Glutamatergic neuron (in vitro differentiated cells): ENCODE measurements at regions not wholly inside any gene's neighbourhood (a gene's known extent, or its start where the extent isn't known, plus 50 kb on each side); places are given as distances from the start of the nearest gene placed in this dataset.

Experiments
- DNase-seq: peaks from one replicate; pipeline ENCODE4 v3.0.0; 2022
- H3K27ac Mint-ChIP-seq: one replicate; pipeline ENCODE4 v1.8.0; 2020; ENCODE audit warnings: mild to moderate bottlenecking, mixed read lengths, inconsistent platforms; ENCODE audit not compliant: unreplicated experiment
- H3K27me3 Mint-ChIP-seq: one replicate; pipeline ENCODE4 v1.8.0; 2020; ENCODE audit warnings: mild to moderate bottlenecking, moderate library complexity, mixed read lengths, inconsistent platforms; ENCODE audit not compliant: unreplicated experiment
- H3K36me3 Mint-ChIP-seq: one replicate; pipeline ENCODE4 v1.8.0; 2020; ENCODE audit warnings: mild to moderate bottlenecking, mixed read lengths, inconsistent platforms; ENCODE audit not compliant: unreplicated experiment
- H3K4me1 Mint-ChIP-seq: one replicate; pipeline ENCODE4 v1.8.0; 2020; ENCODE audit warnings: mild to moderate bottlenecking, low read depth, mixed read lengths, inconsistent platforms; ENCODE audit not compliant: unreplicated experiment
- H3K4me3 Mint-ChIP-seq: one replicate; pipeline ENCODE4 v1.8.0; 2020; ENCODE audit warnings: mild to moderate bottlenecking, mixed read lengths, inconsistent platforms; ENCODE audit not compliant: unreplicated experiment
- H3K9me3 Mint-ChIP-seq: one replicate; pipeline ENCODE4 v1.8.0; 2020; ENCODE audit warnings: mild to moderate bottlenecking, moderate library complexity, mixed read lengths, inconsistent platforms; ENCODE audit not compliant: unreplicated experiment
- TF ChIP-seq, protein P1 (sequence below): fragments of 200-600 bp; sonication (generic); IDR thresholded peaks from one replicate; pipeline ENCODE4 v1.5.0; 2021; ENCODE audit not compliant: partially characterized antibody, unreplicated experiment

DNA sequence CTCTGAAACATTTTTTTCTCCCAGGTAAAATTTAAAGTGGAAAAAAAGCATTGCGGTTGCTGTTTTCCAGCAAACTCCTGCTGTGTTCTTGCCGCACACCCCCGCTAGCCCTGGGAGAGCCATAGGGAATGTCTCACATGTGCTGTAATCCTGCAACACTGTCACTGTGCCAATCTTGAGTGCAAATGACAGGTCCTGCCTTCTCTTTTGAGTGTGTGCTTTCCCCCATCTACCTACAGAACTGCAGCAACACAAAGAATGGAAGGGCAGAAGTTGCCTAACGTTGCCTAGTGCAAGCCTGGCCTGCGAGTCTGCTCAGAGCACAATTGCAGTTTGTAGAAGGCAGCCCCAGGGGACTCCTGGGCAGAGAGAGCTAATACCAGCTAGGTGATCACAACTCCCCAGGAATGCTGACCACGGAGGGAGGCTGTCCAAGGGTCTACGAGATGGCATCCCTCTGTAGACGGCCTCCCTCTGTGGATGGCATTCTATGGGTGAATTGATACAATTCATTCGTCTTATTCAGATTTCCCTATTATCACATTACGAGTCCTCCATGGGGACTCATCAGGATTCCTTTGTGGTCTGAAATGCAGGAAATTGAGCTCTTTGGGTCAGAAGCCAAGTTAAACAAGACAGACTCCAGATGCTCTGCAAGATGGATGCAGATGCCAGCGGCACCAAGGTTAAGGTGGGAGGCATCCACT is 172.6 kb upstream of the S1PR3 start:
- Mint-ChIP-seq H3K27ac (no peak overlapping the region), H3K36me3 (no peaks in the 10 kb centered on the region), H3K27me3 (no peaks in the 10 kb centered on the region), H3K4me1 (peaks cover 7% of the 10 kb centered on the region), H3K9me3 (peaks cover 1% of the 10 kb centered on the region), H3K4me3 (no peak overlapping the region)
- TF ChIP-seq, protein P1, sequence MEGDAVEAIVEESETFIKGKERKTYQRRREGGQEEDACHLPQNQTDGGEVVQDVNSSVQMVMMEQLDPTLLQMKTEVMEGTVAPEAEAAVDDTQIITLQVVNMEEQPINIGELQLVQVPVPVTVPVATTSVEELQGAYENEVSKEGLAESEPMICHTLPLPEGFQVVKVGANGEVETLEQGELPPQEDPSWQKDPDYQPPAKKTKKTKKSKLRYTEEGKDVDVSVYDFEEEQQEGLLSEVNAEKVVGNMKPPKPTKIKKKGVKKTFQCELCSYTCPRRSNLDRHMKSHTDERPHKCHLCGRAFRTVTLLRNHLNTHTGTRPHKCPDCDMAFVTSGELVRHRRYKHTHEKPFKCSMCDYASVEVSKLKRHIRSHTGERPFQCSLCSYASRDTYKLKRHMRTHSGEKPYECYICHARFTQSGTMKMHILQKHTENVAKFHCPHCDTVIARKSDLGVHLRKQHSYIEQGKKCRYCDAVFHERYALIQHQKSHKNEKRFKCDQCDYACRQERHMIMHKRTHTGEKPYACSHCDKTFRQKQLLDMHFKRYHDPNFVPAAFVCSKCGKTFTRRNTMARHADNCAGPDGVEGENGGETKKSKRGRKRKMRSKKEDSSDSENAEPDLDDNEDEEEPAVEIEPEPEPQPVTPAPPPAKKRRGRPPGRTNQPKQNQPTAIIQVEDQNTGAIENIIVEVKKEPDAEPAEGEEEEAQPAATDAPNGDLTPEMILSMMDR = no peak
- DNase-seq = peak; percentile 54

DNA sequence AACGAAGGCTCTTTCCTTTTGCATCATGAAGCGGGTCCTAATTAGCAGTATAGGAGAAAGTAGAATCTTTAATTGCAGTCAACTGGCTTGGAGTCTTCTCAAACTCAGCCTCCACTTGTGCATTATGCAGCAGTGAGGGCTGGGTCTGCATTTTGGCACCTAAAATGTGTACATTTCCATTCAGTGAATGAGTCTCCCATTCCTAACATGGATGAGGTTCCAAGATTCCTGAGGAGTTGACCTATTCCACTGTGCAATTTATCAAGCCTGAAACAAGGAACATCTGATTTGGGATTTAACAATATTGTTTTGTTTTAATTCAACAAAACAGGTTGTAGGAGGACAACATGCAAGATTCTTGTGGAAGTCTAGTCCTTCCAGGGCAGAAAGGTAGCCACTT is 171.8 kb upstream of the S1PR3 start:
- DNase-seq = no peak
- TF ChIP-seq, protein P1 = no peak
- peaks cover 7% of the 10 kb centered on the region for H3K4me1 Mint-ChIP-seq
- peaks cover 1% of the 10 kb centered on the region for H3K9me3 Mint-ChIP-seq
- H3K4me3 Mint-ChIP-seq = no peak overlapping the region
- no peaks in the 10 kb centered on the region for H3K27me3 Mint-ChIP-seq
- no peak overlapping the region for H3K27ac Mint-ChIP-seq
- no peaks in the 10 kb centered on the region for H3K36me3 Mint-ChIP-seq

DNA sequence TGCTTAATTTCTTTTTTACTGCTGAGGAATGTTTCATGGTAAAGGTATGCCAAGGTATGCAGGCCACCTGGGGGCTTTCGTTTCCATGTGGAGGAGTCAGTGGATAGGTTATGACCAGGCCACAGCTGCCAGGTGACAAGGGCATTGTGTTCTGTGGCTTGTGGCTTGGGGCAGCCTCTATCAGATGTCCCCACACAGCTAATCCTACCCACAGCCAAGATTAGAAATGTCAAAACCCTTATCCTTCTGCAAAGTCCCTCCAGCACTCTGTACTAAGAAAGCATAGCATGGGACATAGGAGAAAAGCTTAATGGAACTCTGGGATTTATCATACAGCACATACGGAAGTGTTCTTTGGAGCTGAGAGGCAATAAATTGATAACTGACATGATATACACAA is 171.2 kb upstream of the S1PR3 start:
- no peak for DNase-seq
- Mint-ChIP-seq H3K9me3 (peaks cover 1% of the 10 kb centered on the region), H3K27ac (no peak overlapping the region), H3K4me3 (no peak overlapping the region), H3K36me3 (peaks cover 6% of the 10 kb centered on the region), H3K4me1 (peaks cover 7% of the 10 kb centered on the region), H3K27me3 (no peaks in the 10 kb centered on the region)
- TF ChIP-seq, protein P1 = no peak

DNA sequence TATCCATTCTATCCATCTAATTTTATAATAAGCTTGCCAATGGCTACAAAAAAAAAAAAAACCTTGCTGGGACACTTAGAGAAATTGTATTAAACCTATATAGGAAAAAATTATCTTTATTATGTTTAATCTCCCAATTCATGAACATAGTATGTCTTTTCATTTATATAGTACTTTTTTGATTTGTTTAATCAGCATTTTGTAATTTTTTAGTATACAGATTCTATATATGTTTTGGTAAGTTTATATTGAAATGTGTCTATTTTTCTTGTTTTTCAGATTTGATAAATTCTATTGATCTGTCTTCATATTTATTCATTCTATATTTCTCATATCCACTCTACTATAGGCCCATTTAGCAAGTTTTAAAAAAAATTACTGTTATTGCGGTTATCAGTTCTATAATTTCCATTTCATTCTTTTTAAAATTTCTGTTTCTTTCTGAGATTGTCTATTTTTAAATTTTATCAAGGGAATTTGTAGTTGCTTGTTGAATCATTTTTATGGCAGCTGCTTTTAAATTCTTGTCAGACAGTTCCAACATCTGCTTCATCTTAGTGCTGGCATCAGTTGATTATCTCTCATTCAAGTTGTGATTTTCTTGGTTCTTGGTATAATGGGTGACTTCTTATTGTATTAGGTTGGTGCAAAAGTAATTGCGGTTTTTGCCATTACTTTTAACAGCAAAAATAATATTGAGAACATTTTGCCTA is 170.1 kb upstream of the S1PR3 start:
- Mint-ChIP-seq H3K4me3 (no peak overlapping the region), H3K27me3 (no peaks in the 10 kb centered on the region), H3K4me1 (peaks cover 7% of the 10 kb centered on the region), H3K27ac (no peak overlapping the region), H3K9me3 (peaks cover 1% of the 10 kb centered on the region), H3K36me3 (peaks cover 6% of the 10 kb centered on the region)
- TF ChIP-seq, protein P1 = no peak
- DNase-seq = no peak

DNA sequence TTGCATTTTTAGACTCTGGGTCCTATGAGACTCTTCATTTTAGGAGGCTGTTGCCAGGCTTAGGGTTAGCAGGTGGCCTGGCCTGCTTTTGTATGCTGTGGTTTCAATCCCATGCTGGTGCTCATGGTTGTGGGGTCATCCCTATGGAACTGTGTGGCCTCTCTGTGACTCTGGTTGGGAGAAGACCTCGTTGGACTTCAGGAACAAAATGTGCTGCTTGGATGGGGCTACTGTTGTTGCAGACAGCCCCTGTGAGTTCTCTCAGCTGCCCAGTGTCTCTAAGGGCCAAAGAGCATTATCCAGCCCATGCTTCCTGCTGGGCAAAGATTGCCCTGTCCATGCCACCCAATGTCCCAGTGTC is 169.5 kb upstream of the S1PR3 start:
- DNase-seq = no peak
- no peak overlapping the region for H3K4me3 Mint-ChIP-seq

More for the DNA sequence above, 169.5 kb upstream of the S1PR3 start:
- H3K36me3 Mint-ChIP-seq = peaks cover 6% of the 10 kb centered on the region
- no peaks in the 10 kb centered on the region for H3K27me3 Mint-ChIP-seq
- H3K4me1 Mint-ChIP-seq = peaks cover 7% of the 10 kb centered on the region
- peaks cover 1% of the 10 kb centered on the region for H3K9me3 Mint-ChIP-seq
- no peak overlapping the region for H3K27ac Mint-ChIP-seq
- TF ChIP-seq, protein P1 = no peak
